HL-60 (cell line): ENCODE measurements at regions not wholly inside any gene's neighbourhood (a gene's known extent, or its start where the extent isn't known, plus 50 kb on each side); places are given as distances from the start of the nearest gene placed in this dataset.
"Not testable (repeated sequence)": the region's sequence is repeated elsewhere in the genome, so short reads cannot be mapped to it uniquely, and the experiment has no call there.

Source experiments
- DNase-seq, 2 experiments: peaks; one replicate each; pipeline ENCODE4 v3.0.0-alpha.2; 2010 to 2020; ENCODE audit warnings: low read depth in 1 of 2, low spot score in 1 of 2
- H3K27ac ChIP-seq: fragments of 250-450 bp; sonication (Bioruptor Pico); replicated peaks from 2 replicates; pipeline ENCODE4 v1.5.1; 2020; ENCODE audit warnings: mild to moderate bottlenecking, moderate library complexity
- H3K27me3 ChIP-seq: fragments of 250-450 bp; sonication (Bioruptor Pico); 2 replicates; pipeline ENCODE4 v1.5.1; 2021; ENCODE audit warnings: mild to moderate bottlenecking, moderate library complexity; ENCODE audit not compliant: insufficient read depth, poor library complexity, severe bottlenecking
- H3K4me3 ChIP-seq: replicated peaks from 2 replicates; pipeline ENCODE4 v1.5.1; 2011; ENCODE audit warnings: mild to moderate bottlenecking, control low read depth, low read length; ENCODE audit not compliant: insufficient read depth
- GABPA ChIP-seq: IDR thresholded peaks from 2 replicates; pipeline ENCODE4 v1.6.1; 2012; ENCODE audit warnings: low read depth
- POLR2AphosphoS5 ChIP-seq: IDR thresholded peaks from 2 replicates; pipeline ENCODE4 v1.6.1; 2012; ENCODE audit warnings: low read depth
- SPI1 ChIP-seq: IDR thresholded peaks from 2 replicates; pipeline ENCODE4 v1.6.1; 2012; ENCODE audit warnings: low read depth, mild to moderate bottlenecking, borderline replicate concordance
- TF ChIP-seq, protein P1 (sequence below): IDR thresholded peaks from 2 replicates; pipeline ENCODE4 v1.6.1; 2012; ENCODE audit warnings: low read depth; ENCODE audit not compliant: insufficient replicate concordance
- TF ChIP-seq, protein P2 (sequence below): IDR thresholded peaks from one replicate; pipeline ENCODE4 v1.5.1; 2011; ENCODE audit warnings: low read length, control low read depth, inconsistent platforms; ENCODE audit not compliant: insufficient read depth

GRCh38 chr5:117539692-117540091 is 965.1 kb upstream of the SEMA6A start:
- no peak overlapping the region for H3K4me3 ChIP-seq
- H3K27ac ChIP-seq: no peak overlapping the region
- no peak for DNase-seq
- H3K27me3 ChIP-seq: no peaks in the 10 kb centered on the region
- TF ChIP-seq SPI1: no peak
- TF ChIP-seq, protein P1, sequence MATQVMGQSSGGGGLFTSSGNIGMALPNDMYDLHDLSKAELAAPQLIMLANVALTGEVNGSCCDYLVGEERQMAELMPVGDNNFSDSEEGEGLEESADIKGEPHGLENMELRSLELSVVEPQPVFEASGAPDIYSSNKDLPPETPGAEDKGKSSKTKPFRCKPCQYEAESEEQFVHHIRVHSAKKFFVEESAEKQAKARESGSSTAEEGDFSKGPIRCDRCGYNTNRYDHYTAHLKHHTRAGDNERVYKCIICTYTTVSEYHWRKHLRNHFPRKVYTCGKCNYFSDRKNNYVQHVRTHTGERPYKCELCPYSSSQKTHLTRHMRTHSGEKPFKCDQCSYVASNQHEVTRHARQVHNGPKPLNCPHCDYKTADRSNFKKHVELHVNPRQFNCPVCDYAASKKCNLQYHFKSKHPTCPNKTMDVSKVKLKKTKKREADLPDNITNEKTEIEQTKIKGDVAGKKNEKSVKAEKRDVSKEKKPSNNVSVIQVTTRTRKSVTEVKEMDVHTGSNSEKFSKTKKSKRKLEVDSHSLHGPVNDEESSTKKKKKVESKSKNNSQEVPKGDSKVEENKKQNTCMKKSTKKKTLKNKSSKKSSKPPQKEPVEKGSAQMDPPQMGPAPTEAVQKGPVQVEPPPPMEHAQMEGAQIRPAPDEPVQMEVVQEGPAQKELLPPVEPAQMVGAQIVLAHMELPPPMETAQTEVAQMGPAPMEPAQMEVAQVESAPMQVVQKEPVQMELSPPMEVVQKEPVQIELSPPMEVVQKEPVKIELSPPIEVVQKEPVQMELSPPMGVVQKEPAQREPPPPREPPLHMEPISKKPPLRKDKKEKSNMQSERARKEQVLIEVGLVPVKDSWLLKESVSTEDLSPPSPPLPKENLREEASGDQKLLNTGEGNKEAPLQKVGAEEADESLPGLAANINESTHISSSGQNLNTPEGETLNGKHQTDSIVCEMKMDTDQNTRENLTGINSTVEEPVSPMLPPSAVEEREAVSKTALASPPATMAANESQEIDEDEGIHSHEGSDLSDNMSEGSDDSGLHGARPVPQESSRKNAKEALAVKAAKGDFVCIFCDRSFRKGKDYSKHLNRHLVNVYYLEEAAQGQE: no peak

DNA sequence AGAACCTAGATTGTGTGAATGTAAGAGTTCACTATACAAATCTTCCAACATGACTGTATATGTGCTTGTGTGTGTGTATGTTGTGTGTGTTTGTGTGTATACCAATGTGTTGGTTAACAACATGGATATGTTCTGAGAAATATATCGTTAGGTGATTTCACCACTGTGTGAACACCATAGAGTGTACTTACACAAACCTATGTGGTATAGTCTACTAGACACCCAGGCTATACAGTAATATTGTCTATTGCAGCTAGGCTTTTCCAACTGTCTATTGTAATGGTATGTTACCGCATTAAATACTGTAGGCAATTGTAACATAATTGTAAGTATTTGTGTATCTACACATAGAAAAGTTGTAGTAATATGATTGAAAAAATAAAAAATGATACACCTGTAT is 959.2 kb upstream of the SEMA6A start:
- no peak for DNase-seq
- Histone ChIP-seq H3K4me3 (no peak overlapping the region), H3K27me3 (no peaks in the 10 kb centered on the region), H3K27ac (no peak overlapping the region)
- TF ChIP-seq, protein P2, sequence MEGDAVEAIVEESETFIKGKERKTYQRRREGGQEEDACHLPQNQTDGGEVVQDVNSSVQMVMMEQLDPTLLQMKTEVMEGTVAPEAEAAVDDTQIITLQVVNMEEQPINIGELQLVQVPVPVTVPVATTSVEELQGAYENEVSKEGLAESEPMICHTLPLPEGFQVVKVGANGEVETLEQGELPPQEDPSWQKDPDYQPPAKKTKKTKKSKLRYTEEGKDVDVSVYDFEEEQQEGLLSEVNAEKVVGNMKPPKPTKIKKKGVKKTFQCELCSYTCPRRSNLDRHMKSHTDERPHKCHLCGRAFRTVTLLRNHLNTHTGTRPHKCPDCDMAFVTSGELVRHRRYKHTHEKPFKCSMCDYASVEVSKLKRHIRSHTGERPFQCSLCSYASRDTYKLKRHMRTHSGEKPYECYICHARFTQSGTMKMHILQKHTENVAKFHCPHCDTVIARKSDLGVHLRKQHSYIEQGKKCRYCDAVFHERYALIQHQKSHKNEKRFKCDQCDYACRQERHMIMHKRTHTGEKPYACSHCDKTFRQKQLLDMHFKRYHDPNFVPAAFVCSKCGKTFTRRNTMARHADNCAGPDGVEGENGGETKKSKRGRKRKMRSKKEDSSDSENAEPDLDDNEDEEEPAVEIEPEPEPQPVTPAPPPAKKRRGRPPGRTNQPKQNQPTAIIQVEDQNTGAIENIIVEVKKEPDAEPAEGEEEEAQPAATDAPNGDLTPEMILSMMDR: no peak
- TF ChIP-seq POLR2AphosphoS5 (no peak), GABPA (no peak)
- TF ChIP-seq, protein P1: no peak

GRCh38 chr5:117533051-117533670 is 958.5 kb upstream of the SEMA6A start:
- not testable (repeated sequence) for H3K27ac ChIP-seq, H3K4me3 ChIP-seq, DNase-seq, H3K27me3 ChIP-seq

- Histone ChIP-seq H3K27me3 (no peaks in the 10 kb centered on the region), H3K4me3 (no peak overlapping the region), H3K27ac (no peak overlapping the region)
- no peak for DNase-seq
- TF ChIP-seq, protein P1: no peak
Measured at GRCh38 chr5:117519957-117520500, 945.4 kb upstream of the SEMA6A start.

DNA sequence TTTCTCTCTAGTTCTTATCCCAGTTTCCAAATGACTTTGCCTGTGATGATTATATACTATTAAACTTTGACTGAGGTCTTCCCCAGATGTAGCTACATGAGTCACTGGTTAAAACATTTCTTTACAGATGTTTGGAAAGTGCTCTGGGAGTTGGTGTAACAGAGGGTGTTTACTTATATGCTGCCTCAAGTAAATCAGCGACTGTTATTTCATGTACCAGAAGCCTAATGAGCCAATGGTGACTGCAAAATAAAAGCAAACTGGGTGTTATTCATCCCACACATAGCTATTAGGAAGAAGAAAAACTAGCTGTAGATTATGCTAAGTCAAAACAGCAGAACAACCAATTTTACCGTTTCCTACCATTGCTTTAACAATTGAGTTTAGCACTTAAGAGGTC is 929.7 kb upstream of the SEMA6A start:
- no peak overlapping the region for H3K27ac ChIP-seq
- DNase-seq: no peak

More for the DNA sequence above, 929.7 kb upstream of the SEMA6A start:
- Histone ChIP-seq H3K27me3 (no peaks in the 10 kb centered on the region), H3K4me3 (no peak overlapping the region)
- TF ChIP-seq POLR2AphosphoS5: no peak
- TF ChIP-seq, protein P2: no peak
- TF ChIP-seq, protein P1: no peak
- no peak for TF ChIP-seq SPI1
- no peak for TF ChIP-seq GABPA
